GM19328 (cell line): ENCODE measurements at regions not wholly inside any gene's neighbourhood (a gene's known extent, or its start where the extent isn't known, plus 50 kb on each side); places are given as distances from the start of the nearest gene placed in this dataset.

ENCODE experiments used
- ATAC-seq: cut with Tn5 transposase; IDR thresholded peaks from one replicate; pipeline ENCODE4 v1.9.1; 2021; ENCODE audit warnings: mild to moderate bottlenecking, moderate library complexity; ENCODE audit not compliant: unreplicated experiment

- ATAC-seq: no peak
Observed at GRCh38 chr22:49626361-49627216, 201.1 kb downstream of the BRD1 start.

- ATAC-seq: no peak
Observed at GRCh38 chr22:49624421-49625177, 203.1 kb downstream of the BRD1 start.

- no peak for ATAC-seq
Observed at GRCh38 chr22:49623715-49624114, 204.0 kb downstream of the BRD1 start.

GRCh38 chr22:49623176-49623575, 204.5 kb downstream of the BRD1 start:
- no peak for ATAC-seq

- ATAC-seq: no peak
Observed at GRCh38 chr22:49622241-49623105, 205.2 kb downstream of the BRD1 start.

- no peak for ATAC-seq
Observed at GRCh38 chr22:49621601-49622210, 206.0 kb downstream of the BRD1 start.

GRCh38 chr22:49620666-49621065, 207.0 kb downstream of the BRD1 start:
- ATAC-seq: no peak

- no peak for ATAC-seq
Observed at GRCh38 chr22:49620003-49620556, 207.6 kb downstream of the BRD1 start.

- no peak for ATAC-seq
Observed at GRCh38 chr22:49619301-49619700, 208.4 kb downstream of the BRD1 start.

- ATAC-seq: no peak
Observed at GRCh38 chr22:49618677-49618953, 209.1 kb downstream of the BRD1 start.

GRCh38 chr22:49617866-49618676, 209.6 kb downstream of the BRD1 start:
- ATAC-seq: no peak

GRCh38 chr22:49617264-49617663, 210.4 kb downstream of the BRD1 start:
- ATAC-seq: no peak

GRCh38 chr22:49616356-49617231, 211.1 kb downstream of the BRD1 start:
- ATAC-seq: no peak

GRCh38 chr22:49614966-49615965, 212.4 kb downstream of the BRD1 start:
- ATAC-seq: no peak

GRCh38 chr22:49613511-49614270, 214.0 kb downstream of the BRD1 start:
- ATAC-seq: no peak

- ATAC-seq: no peak
Observed at GRCh38 chr22:49613108-49613507, 214.6 kb downstream of the BRD1 start.
